GM19351 (cell line): ENCODE measurements at regions not wholly inside any gene's neighbourhood (a gene's known extent, or its start where the extent isn't known, plus 50 kb on each side); places are given as distances from the start of the nearest gene placed in this dataset.
A peak's percentile ranks its signal among the peaks of the same experiment; 100 is the strongest.
"Not testable (repeated sequence)": the region's sequence is repeated elsewhere in the genome, so short reads cannot be mapped to it uniquely, and the experiment has no call there.

Experiments
- ATAC-seq: cut with Tn5 transposase; IDR thresholded peaks from one replicate; pipeline ENCODE4 v1.9.1; 2021; ENCODE audit warnings: mild to moderate bottlenecking, moderate library complexity; ENCODE audit not compliant: unreplicated experiment

GRCh38 chr5:110865400-110866094 lies 126.7 kb downstream of the SLC25A46 start:
- peak; percentile 86 for ATAC-seq

DNA sequence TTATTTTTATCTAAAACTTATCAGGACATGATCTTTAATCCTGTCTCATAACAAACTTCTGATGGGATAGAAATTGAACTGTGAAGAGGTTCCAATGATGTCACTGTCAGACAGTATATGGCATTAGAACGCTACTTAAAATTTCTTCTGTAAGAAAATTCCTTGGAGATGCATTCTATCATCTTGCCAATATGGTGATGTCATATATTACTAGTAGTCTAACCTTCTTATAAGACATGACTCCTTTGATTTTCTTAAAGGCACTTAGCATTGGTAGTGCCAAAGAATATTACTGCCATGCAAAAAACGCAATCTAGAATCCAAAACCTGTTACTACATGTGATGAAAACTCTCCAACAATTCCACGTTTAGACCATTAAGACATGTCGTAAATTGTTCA lies 131.1 kb downstream of the SLC25A46 start:
- no peak for ATAC-seq

DNA sequence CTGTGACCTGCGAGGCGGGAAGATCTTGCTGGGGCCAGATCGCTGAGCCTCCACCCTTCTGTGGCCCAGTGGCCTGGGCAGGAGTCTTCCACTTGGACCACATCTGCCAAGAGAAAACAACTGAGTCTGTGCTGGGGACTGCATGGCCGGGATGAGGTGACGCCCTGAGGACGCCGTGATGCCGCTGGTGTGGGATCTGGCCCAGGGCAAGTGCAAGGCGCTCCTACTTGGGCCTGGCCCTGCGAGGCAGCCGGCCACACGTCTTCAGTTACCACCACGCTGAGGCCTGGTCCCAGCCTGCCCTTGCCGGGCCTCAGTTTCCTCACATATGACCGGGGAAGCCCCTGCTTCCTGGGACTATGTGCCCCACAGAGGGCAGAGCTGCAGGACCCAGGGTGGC lies 133.4 kb downstream of the SLC25A46 start:
- no peak for ATAC-seq

- no peak for ATAC-seq
Observed at GRCh38 chr5:110872963-110873362, 134.2 kb downstream of the SLC25A46 start.

GRCh38 chr5:110873773-110874437 lies 135.1 kb downstream of the SLC25A46 start:
- ATAC-seq = no peak

DNA sequence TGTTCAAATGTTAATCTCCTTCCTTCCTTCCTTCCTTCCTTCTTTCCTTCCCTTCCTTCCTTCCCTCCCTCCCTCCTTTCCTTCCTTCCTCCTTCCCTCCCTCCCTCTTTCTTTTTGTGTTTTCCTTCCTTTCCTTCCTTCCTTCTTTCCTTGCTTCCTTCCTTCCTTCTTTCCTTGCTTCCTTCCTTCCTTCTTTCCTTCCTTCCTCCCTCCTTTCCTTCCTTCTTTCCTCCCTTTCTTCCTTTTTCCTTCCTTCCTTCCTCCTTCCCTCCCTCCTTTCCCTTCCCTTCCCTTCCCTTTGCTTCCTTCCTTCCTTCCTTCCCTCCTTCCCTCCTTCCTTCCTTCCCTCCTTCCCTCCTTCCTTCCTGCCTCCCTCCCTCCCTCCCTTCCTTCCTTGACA lies 136.3 kb downstream of the SLC25A46 start:
- not testable (repeated sequence) for ATAC-seq

DNA sequence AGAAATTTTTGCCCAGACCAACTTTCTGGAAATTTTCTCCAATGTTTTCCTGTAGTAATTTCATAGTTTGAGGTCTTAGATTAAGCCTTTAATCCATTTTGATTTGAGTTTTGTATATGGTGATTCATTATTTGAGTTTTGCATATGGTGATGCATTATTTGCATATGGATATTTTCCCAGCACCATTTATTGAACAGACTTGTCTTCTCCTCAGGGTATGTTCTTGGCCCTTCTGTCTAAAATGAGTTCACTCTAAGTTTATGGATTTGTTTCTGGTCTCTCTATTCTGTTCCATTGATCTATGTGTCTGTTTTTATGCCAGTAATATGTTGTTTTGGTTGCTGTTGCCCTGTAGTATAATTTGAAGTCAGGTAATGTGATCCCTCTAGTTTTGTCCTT lies 139.3 kb downstream of the SLC25A46 start:
- ATAC-seq = no peak

DNA sequence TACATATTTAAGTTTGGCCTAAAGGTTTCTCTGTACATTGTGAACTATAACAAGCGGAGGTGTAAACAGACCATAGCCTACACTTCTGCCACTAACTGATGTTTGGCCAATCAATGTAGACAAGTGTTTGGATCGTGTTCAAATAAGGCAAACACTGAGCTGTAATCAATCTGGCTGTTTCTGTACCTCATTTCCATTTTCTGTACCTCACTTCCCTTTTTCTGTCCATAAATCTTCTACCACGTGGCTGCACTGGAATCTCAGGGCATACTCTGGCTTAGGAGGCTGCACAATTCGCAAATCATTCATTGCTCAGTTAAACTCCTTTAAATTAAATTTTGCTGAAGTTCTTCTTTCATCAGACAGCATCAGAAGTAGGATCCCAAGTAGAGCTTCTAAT lies 140.9 kb downstream of the SLC25A46 start:
- ATAC-seq = no peak

DNA sequence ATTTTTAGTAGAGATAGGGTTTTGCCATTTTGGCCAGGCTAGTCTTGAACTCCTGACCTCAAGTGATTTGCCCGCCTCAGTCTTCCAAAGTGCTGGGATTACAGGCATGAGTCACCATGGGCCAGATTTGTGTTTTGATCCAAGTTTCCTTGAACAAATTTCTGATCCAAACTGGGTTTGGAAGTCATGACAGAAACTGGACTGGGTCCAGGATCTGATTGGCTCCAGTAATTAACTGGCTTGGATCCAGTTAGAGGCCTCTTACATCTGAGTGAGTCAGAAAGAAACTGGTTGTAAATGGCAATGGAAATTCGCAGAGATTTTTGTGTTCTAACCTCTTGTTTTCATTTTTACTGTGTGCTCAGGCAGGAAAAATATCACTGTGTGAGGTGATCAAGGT lies 141.6 kb downstream of the SLC25A46 start:
- ATAC-seq = no peak

DNA sequence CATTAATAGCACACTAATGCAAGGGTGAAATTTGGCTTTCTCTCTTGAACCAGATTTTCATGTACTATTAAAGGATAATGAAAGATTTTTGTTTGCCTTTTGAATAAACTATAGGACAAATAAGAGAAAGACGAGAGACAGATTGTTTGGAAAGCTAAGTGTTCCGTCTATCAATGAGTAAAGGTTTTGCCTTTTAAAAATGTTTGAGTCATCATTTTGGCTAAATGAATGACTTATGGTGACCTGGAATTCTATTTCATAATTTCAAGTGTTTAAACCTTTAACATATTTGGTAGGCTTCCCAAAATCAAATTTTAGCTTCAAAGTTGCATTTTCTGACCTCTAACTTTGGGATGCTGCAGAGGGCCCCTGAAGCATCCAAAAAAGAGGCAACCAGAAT lies 145.2 kb downstream of the SLC25A46 start:
- no peak for ATAC-seq

- not testable (repeated sequence) for ATAC-seq
Observed at GRCh38 chr5:110887170-110887569, 148.4 kb downstream of the SLC25A46 start.

GRCh38 chr5:110893854-110894483 lies 155.2 kb downstream of the SLC25A46 start:
- not testable (repeated sequence) for ATAC-seq

GRCh38 chr5:110894805-110895204 lies 156.0 kb downstream of the SLC25A46 start:
- no peak for ATAC-seq

DNA sequence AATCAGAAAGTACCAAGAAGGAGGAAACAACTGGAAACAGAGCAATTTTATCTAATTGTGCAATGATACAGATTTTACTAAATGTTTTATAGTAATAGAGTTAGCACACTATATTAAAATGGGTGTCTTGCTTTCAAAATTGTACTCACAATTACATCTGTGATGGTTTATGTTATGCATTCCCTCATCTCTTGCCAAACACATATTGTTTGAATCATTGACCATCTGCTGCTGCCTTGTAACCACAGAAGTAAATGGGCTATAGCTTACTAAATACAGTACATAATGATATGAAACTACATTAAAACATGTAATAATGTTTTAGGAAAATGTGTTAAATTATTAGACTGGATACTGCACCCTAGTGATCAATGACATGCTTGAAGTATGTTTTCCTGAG lies 158.1 kb downstream of the SLC25A46 start:
- no peak for ATAC-seq

DNA sequence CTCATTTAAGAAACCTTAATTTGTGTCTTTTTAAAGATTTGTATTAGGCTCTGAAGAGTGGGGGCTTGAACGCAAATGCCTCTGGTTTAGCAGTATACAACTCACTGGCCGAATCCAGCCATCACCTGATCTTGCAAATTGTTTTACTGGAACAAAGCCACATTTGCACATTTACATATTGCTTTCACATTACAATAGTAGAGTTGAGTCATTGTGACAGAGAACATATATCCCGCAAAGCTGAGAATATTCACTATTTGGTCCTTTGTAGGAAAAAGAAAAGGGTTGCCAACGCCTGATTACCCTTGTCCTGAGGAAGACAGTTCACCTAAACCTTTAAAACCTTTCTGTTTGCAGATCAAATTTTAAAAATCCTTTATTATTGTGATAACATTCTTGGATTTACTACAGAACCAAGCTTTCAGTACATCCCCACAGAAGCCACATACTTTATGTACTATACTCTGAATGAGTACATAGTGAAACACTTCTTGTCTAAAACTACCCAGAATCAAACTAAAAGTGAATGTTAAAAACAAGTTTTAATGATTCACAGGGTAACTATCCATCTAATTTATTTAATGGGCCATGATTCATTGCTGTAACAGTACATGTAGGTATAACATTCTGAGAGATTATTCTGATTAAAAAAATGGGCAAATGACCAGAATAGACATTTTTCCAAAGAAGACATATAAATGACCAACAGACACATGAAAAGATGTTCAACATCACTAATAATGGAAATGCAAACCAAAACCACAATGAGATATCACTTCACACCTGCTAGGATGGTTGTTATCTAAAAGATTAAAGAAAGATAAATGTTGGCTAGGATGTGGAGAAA lies 161.0 kb downstream of the SLC25A46 start:
- peak; percentile 81 for ATAC-seq

GRCh38 chr5:110900829-110901228 lies 162.0 kb downstream of the SLC25A46 start:
- no peak for ATAC-seq

DNA sequence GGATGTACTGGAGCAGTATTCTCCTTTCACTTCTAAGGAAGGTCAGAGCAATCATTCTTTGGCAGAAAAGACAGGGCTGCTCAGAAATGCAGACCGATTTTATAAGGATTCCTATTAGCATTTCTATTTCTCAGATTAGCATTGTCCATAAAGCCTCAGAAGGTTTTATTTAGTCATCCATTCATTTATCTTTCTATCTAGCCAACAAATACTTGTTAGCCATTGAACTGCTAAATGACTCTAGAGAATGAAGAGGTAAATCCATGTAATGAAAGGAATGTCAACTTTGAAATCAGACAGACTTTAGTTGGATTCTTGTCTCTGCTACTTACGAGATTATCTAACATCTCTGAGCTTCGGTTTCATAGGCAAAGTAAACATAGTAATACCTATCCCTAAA lies 165.2 kb downstream of the SLC25A46 start:
- ATAC-seq = no peak

- ATAC-seq = no peak
Observed at GRCh38 chr5:110908848-110909247, 162.7 kb upstream of the TSLP start.

DNA sequence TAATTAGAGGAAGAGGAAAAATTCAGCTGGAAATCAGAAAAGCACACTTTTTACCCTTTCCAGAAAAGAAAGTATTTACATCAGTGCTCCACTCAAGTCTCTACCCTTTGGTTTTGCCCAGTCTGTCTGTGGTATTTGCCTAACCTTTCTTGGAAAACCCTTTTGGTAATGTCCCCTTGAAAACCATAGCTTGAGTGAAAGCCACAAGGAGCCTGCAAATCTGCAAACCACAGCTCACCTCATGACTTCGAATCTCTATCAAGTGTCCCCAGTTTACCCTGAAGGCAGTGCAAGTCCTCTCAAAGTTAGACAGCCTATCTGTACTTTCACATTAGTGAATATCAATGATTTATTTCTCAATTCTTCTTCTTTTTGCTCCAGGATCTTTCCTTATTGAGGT lies 162.1 kb upstream of the TSLP start:
- peak; percentile 44 for ATAC-seq

DNA sequence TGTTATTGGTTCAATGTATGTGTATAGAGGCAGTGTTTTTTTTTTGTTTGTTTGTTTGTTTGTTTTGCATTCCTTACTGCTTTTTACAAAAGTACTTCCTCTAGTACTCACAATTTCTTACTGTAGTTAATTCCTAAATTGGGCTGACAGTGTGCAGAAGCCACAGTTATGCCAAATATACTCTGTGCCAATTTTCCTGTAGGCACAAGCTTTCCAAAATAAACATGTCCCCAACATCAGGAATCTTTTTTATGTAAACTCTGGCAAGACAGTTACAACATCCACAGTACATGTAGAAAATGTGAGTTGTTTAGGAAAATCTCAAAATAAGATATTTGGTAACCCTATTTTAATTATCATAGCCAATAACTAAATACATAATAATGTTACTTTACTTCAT lies 161.6 kb upstream of the TSLP start:
- no peak for ATAC-seq

- no peak for ATAC-seq
Observed at GRCh38 chr5:110913221-110913620, 158.3 kb upstream of the TSLP start.
